ENCODE measurements at regions not wholly inside any gene's neighbourhood (a gene's known extent, or its start where the extent isn't known, plus 50 kb on each side); places are given as distances from the start of the nearest gene placed in this dataset.

DNA sequence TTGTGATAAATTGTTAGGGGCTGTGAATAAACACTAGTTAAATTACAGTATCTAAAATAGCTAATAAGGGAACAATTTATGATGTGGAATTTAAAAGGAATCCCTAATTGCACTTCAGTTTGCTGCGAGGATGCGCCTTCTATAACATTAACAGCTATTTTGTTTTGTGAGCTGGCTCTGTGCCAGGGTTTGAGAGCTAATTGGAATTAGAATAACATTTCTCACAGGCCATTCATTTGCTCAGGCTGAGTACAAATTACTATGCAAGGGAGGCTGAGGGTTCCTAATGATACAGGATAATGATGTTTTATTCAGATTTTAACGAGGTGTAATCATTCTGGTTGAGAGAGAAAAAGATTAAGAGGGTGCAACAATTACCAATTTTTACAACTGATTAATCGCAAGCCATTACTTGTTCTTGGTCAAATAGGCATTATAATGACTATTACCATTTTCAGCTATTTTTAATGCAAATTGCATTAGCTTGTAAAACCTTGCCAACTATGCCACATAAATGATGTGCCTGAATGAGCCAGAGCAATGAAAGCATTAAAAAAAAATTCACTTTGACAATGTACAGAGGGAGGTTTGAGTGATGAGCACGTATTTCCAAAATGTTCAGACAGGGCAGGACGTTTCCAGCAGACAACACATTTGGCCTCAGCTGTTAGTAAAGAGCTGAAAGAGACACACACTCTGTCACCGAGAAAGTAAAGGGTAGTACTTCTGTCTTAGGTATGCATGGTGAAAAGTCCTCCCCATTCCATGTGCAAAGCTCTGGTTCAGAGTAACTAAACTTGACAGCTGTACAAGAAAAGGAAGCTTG, 576.5 kb downstream of the TLE1 start:
- Histone ChIP-seq H3K4me3 (no peak overlapping the region), H3K4me1 (replicated peaks in 1 of 2) (no peaks in the 10 kb centered on the region), H3K27ac (no peak overlapping the region), H3K36me3 (replicated peaks in 1 of 2) (no peaks in the 10 kb centered on the region), H3K9me3 (replicated peaks in 1 of 3) (no peaks in the 10 kb centered on the region), H3K27me3 (no peaks in the 10 kb centered on the region)
- WGBS, 4 donors = 78 to 89% (median 80%) methylated on average over 7 of the region's 7 CpGs
- DNase-seq = no peak
- intact Hi-C loops (cut with DNase I) = no loop called here
- TF ChIP-seq, protein P1, sequence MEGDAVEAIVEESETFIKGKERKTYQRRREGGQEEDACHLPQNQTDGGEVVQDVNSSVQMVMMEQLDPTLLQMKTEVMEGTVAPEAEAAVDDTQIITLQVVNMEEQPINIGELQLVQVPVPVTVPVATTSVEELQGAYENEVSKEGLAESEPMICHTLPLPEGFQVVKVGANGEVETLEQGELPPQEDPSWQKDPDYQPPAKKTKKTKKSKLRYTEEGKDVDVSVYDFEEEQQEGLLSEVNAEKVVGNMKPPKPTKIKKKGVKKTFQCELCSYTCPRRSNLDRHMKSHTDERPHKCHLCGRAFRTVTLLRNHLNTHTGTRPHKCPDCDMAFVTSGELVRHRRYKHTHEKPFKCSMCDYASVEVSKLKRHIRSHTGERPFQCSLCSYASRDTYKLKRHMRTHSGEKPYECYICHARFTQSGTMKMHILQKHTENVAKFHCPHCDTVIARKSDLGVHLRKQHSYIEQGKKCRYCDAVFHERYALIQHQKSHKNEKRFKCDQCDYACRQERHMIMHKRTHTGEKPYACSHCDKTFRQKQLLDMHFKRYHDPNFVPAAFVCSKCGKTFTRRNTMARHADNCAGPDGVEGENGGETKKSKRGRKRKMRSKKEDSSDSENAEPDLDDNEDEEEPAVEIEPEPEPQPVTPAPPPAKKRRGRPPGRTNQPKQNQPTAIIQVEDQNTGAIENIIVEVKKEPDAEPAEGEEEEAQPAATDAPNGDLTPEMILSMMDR (IDR thresholded peaks at IDR 0.05) = no peak
- TF ChIP-seq POLR2A (IDR thresholded peaks at IDR 0.05) = no peak

DNA sequence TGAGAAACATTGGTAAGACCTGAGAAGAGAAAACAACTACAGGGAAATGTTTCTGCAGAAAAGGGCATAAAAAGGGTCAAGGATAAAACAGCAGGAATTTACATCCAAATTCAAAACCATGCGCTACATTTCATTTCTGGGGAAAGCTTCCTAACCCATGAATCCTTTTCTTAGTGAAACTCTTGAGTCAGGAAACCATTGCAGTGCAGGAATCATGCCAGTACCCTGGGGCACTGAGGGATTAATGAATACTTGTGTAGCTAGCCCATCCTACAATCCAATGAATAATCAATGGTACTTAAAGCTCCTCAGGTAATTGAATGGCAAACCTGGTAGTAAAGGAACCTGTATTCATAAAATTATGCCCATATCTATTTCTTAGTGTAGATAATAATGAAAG, 580.5 kb downstream of the TLE1 start:
- WGBS, 4 donors = 90 to 94% (median 92%) methylated on average over 1 of the region's 1 CpG
- no peaks in the 10 kb centered on the region for H3K9me3 ChIP-seq (replicated peaks in 1 of 3)
- no peaks in the 10 kb centered on the region for H3K27me3 ChIP-seq
- TF ChIP-seq, protein P1 (IDR thresholded peaks at IDR 0.05) = no peak
- TF ChIP-seq POLR2A (IDR thresholded peaks at IDR 0.05) = no peak
- DNase-seq = no peak
- no peak overlapping the region for H3K4me3 ChIP-seq
- intact Hi-C loops (cut with DNase I) = no loop called here
- no peak overlapping the region for H3K27ac ChIP-seq
- no peaks in the 10 kb centered on the region for H3K36me3 ChIP-seq (replicated peaks in 1 of 2)
- H3K4me1 ChIP-seq (replicated peaks in 1 of 2) = peaks cover 0 to 6% of the 10 kb centered on the region in 2 donors

DNA sequence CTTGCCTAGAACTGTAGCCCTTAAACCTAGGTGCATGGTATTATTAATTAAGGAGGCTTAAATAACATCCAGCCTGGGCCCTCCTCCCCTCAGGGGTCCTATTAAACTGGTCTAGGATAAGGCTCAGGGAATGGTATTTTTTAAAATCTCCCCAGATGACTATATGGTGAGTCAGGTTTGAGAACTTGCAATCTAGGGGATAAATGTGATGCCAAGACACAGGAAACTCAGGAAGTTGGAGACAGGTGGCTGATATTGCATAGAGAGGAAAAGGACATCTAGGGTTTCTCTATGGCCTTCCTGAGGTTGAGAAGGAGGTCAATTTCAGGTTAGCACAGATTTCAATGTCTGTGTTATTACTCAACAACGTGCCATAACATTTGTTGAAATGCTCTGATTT, 581.0 kb downstream of the TLE1 start:
- no peaks in the 10 kb centered on the region for H3K9me3 ChIP-seq (replicated peaks in 1 of 3)
- no peak for DNase-seq
- H3K27me3 ChIP-seq = no peaks in the 10 kb centered on the region
- TF ChIP-seq, protein P1 (IDR thresholded peaks at IDR 0.05) = no peak
- no peak for TF ChIP-seq POLR2A (IDR thresholded peaks at IDR 0.05)
- peaks cover 0 to 7% of the 10 kb centered on the region in 2 donors for H3K4me1 ChIP-seq (replicated peaks in 1 of 2)
- no peak overlapping the region for H3K27ac ChIP-seq
- 67 to 79% (median 76%) methylated on average over 1 of the region's 1 CpG for WGBS, 4 donors
- intact Hi-C loops (cut with DNase I) = no loop called here
- H3K36me3 ChIP-seq (replicated peaks in 1 of 2) = no peaks in the 10 kb centered on the region
- no peak overlapping the region for H3K4me3 ChIP-seq

DNA sequence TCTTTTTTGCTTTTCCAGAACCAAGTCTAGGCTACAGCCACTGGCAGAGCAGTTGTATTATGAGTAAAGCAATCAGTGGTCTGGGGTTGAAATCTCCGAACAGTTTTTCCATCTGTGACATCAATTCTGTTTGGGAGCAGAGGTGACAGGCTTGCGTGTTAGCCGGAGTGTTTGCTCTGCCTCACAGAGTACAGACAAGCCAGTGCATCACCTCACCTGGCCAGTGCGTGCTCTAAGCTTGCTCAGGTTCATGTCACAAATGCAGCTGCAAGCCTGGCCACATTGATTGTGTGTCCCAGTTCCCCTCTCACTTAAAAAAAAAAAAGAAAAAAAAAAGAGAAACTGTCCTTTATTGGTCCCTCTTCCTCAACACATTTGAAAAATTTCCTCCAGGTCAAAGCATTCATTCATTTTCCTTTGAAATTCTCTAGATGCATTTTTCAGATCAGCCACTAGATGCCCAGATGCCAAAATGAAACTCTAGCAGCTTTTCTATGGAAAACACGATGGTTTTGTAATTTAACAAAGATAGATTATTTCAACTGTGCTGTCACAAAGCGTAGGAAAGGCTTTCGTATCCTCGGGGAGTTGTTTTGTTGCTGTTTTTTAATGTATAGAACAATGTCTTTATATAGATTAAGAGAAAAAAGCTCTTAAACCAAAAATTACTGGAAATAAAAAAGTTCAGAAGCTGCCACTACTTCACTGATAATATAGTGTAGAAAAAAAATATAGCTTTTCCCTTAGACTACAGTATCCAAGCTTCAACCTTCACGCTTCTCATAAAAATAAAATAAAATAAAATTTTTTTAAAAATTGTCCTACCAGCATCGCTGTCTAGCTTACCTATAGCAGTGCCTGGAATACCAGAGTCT, 585.5 kb downstream of the TLE1 start:
- no peak for TF ChIP-seq POLR2A (IDR thresholded peaks at IDR 0.05)
- TF ChIP-seq, protein P1 (IDR thresholded peaks at IDR 0.05) = peak; percentile 47 to 65 (median 58)
- no peak for DNase-seq
- H3K9me3 ChIP-seq (replicated peaks in 1 of 3) = no peaks in the 10 kb centered on the region
- intact Hi-C loops (cut with DNase I) = no loop called here
- H3K4me3 ChIP-seq = no peak overlapping the region
- H3K36me3 ChIP-seq (replicated peaks in 1 of 2) = no peaks in the 10 kb centered on the region
- peaks cover 0 to 7% of the 10 kb centered on the region in 2 donors for H3K4me1 ChIP-seq (replicated peaks in 1 of 2)
- H3K27me3 ChIP-seq = no peaks in the 10 kb centered on the region
- WGBS, 4 donors = 55 to 61% (median 59%) methylated on average over 9 to 10 of the region's 10 CpGs
- H3K27ac ChIP-seq = no peak overlapping the region

Data from adrenal gland (tissue), 9 donors.